DOHH2 (cell line): ENCODE measurements at regions not wholly inside any gene's neighbourhood (a gene's known extent, or its start where the extent isn't known, plus 50 kb on each side); places are given as distances from the start of the nearest gene placed in this dataset.

Experiments
- CTCF ChIP-seq: fragments of 200-600 bp; sonication (generic); IDR thresholded peaks from one replicate; pipeline ENCODE4 v1.5.1; 2014; ENCODE audit warnings: antibody characterized with exemption, mild to moderate bottlenecking, low read depth, low read length; ENCODE audit not compliant: poor library complexity, severe bottlenecking
- EZH2phosphoT487 ChIP-seq: fragments of 200-600 bp; sonication (generic); IDR thresholded peaks from 2 replicates; pipeline ENCODE4 v1.6.1; 2017; ENCODE audit warnings: borderline replicate concordance, mild to moderate bottlenecking, antibody characterized with exemption, low read length, moderate library complexity, mixed read lengths

- no peak for TF ChIP-seq CTCF
- no peak for TF ChIP-seq EZH2phosphoT487
These were observed 548.5 kb upstream of the ZNF462 start for GRCh38 chr9:106314476-106314875.
